ENCODE measurements at regions not wholly inside any gene's neighbourhood (a gene's known extent, or its start where the extent isn't known, plus 50 kb on each side); places are given as distances from the start of the nearest gene placed in this dataset.

GRCh38 chr12:91355150-91356006 is 172.8 kb upstream of the DCN start:
- DNase-seq (ENCODE audit: low spot score), result peak; percentile 86

GRCh38 chr12:91353266-91353665 is 170.6 kb upstream of the DCN start:
- DNase-seq (ENCODE audit: low spot score), result no peak

GRCh38 chr12:91349476-91349875 is 166.9 kb upstream of the DCN start:
- no peak for DNase-seq (ENCODE audit: low spot score)

GRCh38 chr12:91347481-91348214 is 165.0 kb upstream of the DCN start:
- no peak for DNase-seq (ENCODE audit: low spot score)

GRCh38 chr12:91346827-91347226 is 164.2 kb upstream of the DCN start:
- no peak for DNase-seq (ENCODE audit: low spot score)

- no peak for DNase-seq (ENCODE audit: low spot score)
Measured at GRCh38 chr12:91344408-91344807, 161.8 kb upstream of the DCN start.

- no peak for DNase-seq (ENCODE audit: low spot score)
Measured at GRCh38 chr12:91343010-91343409, 160.4 kb upstream of the DCN start.

GRCh38 chr12:91339106-91339505 is 156.5 kb upstream of the DCN start:
- no peak for DNase-seq (ENCODE audit: low spot score)

GRCh38 chr12:91335699-91336098 is 153.1 kb upstream of the DCN start:
- no peak for DNase-seq (ENCODE audit: low spot score)

GRCh38 chr12:91333966-91334365 is 151.3 kb upstream of the DCN start:
- DNase-seq (ENCODE audit: low spot score), result no peak

- no peak for DNase-seq (ENCODE audit: low spot score)
Measured at GRCh38 chr12:91332302-91332701, 149.7 kb upstream of the DCN start.

- DNase-seq (ENCODE audit: low spot score), result peak; percentile 86
Measured at GRCh38 chr12:91331371-91331770, 148.8 kb upstream of the DCN start.

- no peak for DNase-seq (ENCODE audit: low spot score)
Measured at GRCh38 chr12:91328451-91328850, 145.8 kb upstream of the DCN start.

- no peak for DNase-seq (ENCODE audit: low spot score)
Measured at GRCh38 chr12:91327889-91328288, 145.3 kb upstream of the DCN start.

- no peak for DNase-seq (ENCODE audit: low spot score)
Measured at GRCh38 chr12:91327131-91327530, 144.5 kb upstream of the DCN start.

- DNase-seq (ENCODE audit: low spot score), result peak; percentile 63
Measured at GRCh38 chr12:91326058-91327027, 143.7 kb upstream of the DCN start.

GRCh38 chr12:91320999-91321398 is 138.4 kb upstream of the DCN start:
- DNase-seq (ENCODE audit: low spot score), result no peak

- DNase-seq (ENCODE audit: low spot score), result no peak
Measured at GRCh38 chr12:91319071-91319760, 136.6 kb upstream of the DCN start.

- no peak for DNase-seq (ENCODE audit: low spot score)
Measured at GRCh38 chr12:91317306-91317705, 134.7 kb upstream of the DCN start.

GRCh38 chr12:91316907-91317269 is 134.3 kb upstream of the DCN start:
- no peak for DNase-seq (ENCODE audit: low spot score)

GRCh38 chr12:91316161-91316906 is 133.7 kb upstream of the DCN start:
- DNase-seq (ENCODE audit: low spot score), result no peak
